ENCODE measurements at regions not wholly inside any gene's neighbourhood (a gene's known extent, or its start where the extent isn't known, plus 50 kb on each side); places are given as distances from the start of the nearest gene placed in this dataset.

GRCh38 chr11:86176165-86176884, 68.2 kb upstream of the EED start:
- Mint-ChIP-seq H3K4me1 (peaks cover 8 to 13% (median 10%) of the 10 kb centered on the region in 4 donors), H3K4me3 (peak overlapping the region in 2 of 4 donors; percentile 8 to 28), H3K27me3 (no peaks in the 10 kb centered on the region), H3K27ac (peak overlapping the region; percentile 8 to 88 (median 21)), H3K9me3 (peaks cover 0 to 1% (median 0%) of the 10 kb centered on the region in 7 donors), H3K36me3 (peaks cover 4% of the 10 kb centered on the region)
- H3K36me3 ChIP-seq (ENCODE audit: control insufficient read depth, insufficient read depth, low read length) = no peaks in the 10 kb centered on the region
- H3K27me3 ChIP-seq (ENCODE audit: control insufficient read depth, insufficient read depth, low read length) = no peaks in the 10 kb centered on the region
- ATAC-seq (ENCODE audit: low read depth in 2 of 2) (peak; percentile 94 to 95), DNase-seq (peak; percentile 25 to 92 (median 44))
- peak overlapping the region; percentile 60 for H3K27ac ChIP-seq (ENCODE audit: insufficient read depth, low read length, poor library complexity, severe bottlenecking)
- H3K4me3 ChIP-seq (ENCODE audit: low read depth, low read length) = no peak overlapping the region
- peaks cover 3% of the 10 kb centered on the region for H3K4me1 ChIP-seq (ENCODE audit: control insufficient read depth, insufficient read depth, low read length, poor library complexity, severe bottlenecking)
- H3K9me3 ChIP-seq (ENCODE audit: control insufficient read depth in 2 of 2, low read length in 2 of 2) = no peaks in the 10 kb centered on the region

- peaks cover 3% of the 10 kb centered on the region for H3K4me1 ChIP-seq (ENCODE audit: control insufficient read depth, insufficient read depth, low read length, poor library complexity, severe bottlenecking)
Observed at GRCh38 chr11:86175626-86176025, 68.9 kb upstream of the EED start.

GRCh38 chr11:86175191-86175590, 69.4 kb upstream of the EED start:
- H3K27ac ChIP-seq (ENCODE audit: insufficient read depth, low read length, poor library complexity, severe bottlenecking) = no peak overlapping the region
- Mint-ChIP-seq H3K36me3 (peaks cover 4% of the 10 kb centered on the region), H3K27ac (peak overlapping the region in 2 of 3 donors; percentile 9 to 54), H3K9me3 (peaks cover 0 to 1% (median 0%) of the 10 kb centered on the region in 7 donors), H3K4me3 (no peak overlapping the region), H3K4me1 (peaks cover 8 to 13% (median 10%) of the 10 kb centered on the region in 4 donors), H3K27me3 (no peaks in the 10 kb centered on the region)
- no peaks in the 10 kb centered on the region for H3K9me3 ChIP-seq (ENCODE audit: control insufficient read depth in 2 of 2, low read length in 2 of 2)
- ATAC-seq (ENCODE audit: low read depth in 2 of 2) = no peak
- DNase-seq = no peak
- no peaks in the 10 kb centered on the region for H3K27me3 ChIP-seq (ENCODE audit: control insufficient read depth, insufficient read depth, low read length)
- no peak overlapping the region for H3K4me3 ChIP-seq (ENCODE audit: low read depth, low read length)
- H3K4me1 ChIP-seq (ENCODE audit: control insufficient read depth, insufficient read depth, low read length, poor library complexity, severe bottlenecking) = peaks cover 3% of the 10 kb centered on the region
- no peaks in the 10 kb centered on the region for H3K36me3 ChIP-seq (ENCODE audit: control insufficient read depth, insufficient read depth, low read length)

More at GRCh38 chr11:86175626-86176025, 68.9 kb upstream of the EED start:
- peaks cover 0 to 1% (median 0%) of the 10 kb centered on the region in 7 donors for H3K9me3 Mint-ChIP-seq
- Histone ChIP-seq H3K27ac (ENCODE audit: insufficient read depth, low read length, poor library complexity, severe bottlenecking) (peak overlapping the region; percentile 60), H3K36me3 (ENCODE audit: control insufficient read depth, insufficient read depth, low read length) (no peaks in the 10 kb centered on the region), H3K27me3 (ENCODE audit: control insufficient read depth, insufficient read depth, low read length) (no peaks in the 10 kb centered on the region), H3K4me3 (ENCODE audit: low read depth, low read length) (no peak overlapping the region), H3K9me3 (ENCODE audit: control insufficient read depth in 2 of 2, low read length in 2 of 2) (no peaks in the 10 kb centered on the region)
- H3K36me3 Mint-ChIP-seq = peaks cover 4% of the 10 kb centered on the region
- no peak overlapping the region for H3K4me3 Mint-ChIP-seq
- DNase-seq (no peak), ATAC-seq (ENCODE audit: low read depth in 2 of 2) (no peak)
- peak overlapping the region in 1 of 3 donors; percentile 54 for H3K27ac Mint-ChIP-seq
- H3K4me1 Mint-ChIP-seq = peaks cover 8 to 13% (median 10%) of the 10 kb centered on the region in 4 donors
- no peaks in the 10 kb centered on the region for H3K27me3 Mint-ChIP-seq

GRCh38 chr11:86174101-86175046, 70.2 kb upstream of the EED start:
- Histone ChIP-seq H3K9me3 (ENCODE audit: control insufficient read depth in 2 of 2, low read length in 2 of 2) (no peaks in the 10 kb centered on the region), H3K4me1 (ENCODE audit: control insufficient read depth, insufficient read depth, low read length, poor library complexity, severe bottlenecking) (peaks cover 3% of the 10 kb centered on the region), H3K4me3 (ENCODE audit: low read depth, low read length) (no peak overlapping the region), H3K27ac (ENCODE audit: insufficient read depth, low read length, poor library complexity, severe bottlenecking) (no peak overlapping the region), H3K27me3 (ENCODE audit: control insufficient read depth, insufficient read depth, low read length) (no peaks in the 10 kb centered on the region), H3K36me3 (ENCODE audit: control insufficient read depth, insufficient read depth, low read length) (no peaks in the 10 kb centered on the region)
- no peak overlapping the region for H3K4me3 Mint-ChIP-seq
- peaks cover 8 to 13% (median 10%) of the 10 kb centered on the region in 4 donors for H3K4me1 Mint-ChIP-seq
- H3K9me3 Mint-ChIP-seq = peaks cover 0 to 1% (median 0%) of the 10 kb centered on the region in 7 donors
- ATAC-seq (ENCODE audit: low read depth in 2 of 2) (no peak), DNase-seq (peak in 1 of 3 donors; percentile 46)
- no peaks in the 10 kb centered on the region for H3K27me3 Mint-ChIP-seq
- H3K36me3 Mint-ChIP-seq = peaks cover 4% of the 10 kb centered on the region
- H3K27ac Mint-ChIP-seq = peak overlapping the region in 1 of 3 donors; percentile 9

- Mint-ChIP-seq H3K36me3 (peaks cover 4% of the 10 kb centered on the region), H3K4me1 (peaks cover 8 to 13% (median 10%) of the 10 kb centered on the region in 4 donors), H3K27ac (no peak overlapping the region), H3K9me3 (peaks cover 0 to 1% (median 0%) of the 10 kb centered on the region in 7 donors), H3K4me3 (no peak overlapping the region), H3K27me3 (no peaks in the 10 kb centered on the region)
- Histone ChIP-seq H3K27me3 (ENCODE audit: control insufficient read depth, insufficient read depth, low read length) (no peaks in the 10 kb centered on the region), H3K9me3 (ENCODE audit: control insufficient read depth in 2 of 2, low read length in 2 of 2) (no peaks in the 10 kb centered on the region), H3K4me1 (ENCODE audit: control insufficient read depth, insufficient read depth, low read length, poor library complexity, severe bottlenecking) (peaks cover 3% of the 10 kb centered on the region), H3K36me3 (ENCODE audit: control insufficient read depth, insufficient read depth, low read length) (no peaks in the 10 kb centered on the region), H3K4me3 (ENCODE audit: low read depth, low read length) (no peak overlapping the region), H3K27ac (ENCODE audit: insufficient read depth, low read length, poor library complexity, severe bottlenecking) (no peak overlapping the region)
- no peak for DNase-seq
- ATAC-seq (ENCODE audit: low read depth in 2 of 2) = no peak
Observed at GRCh38 chr11:86172894-86173293, 71.7 kb upstream of the EED start.

- Mint-ChIP-seq H3K9me3 (no peaks in the 10 kb centered on the region), H3K4me1 (peaks cover 7 to 9% (median 7%) of the 10 kb centered on the region in 4 donors), H3K4me3 (peak overlapping the region in 1 of 4 donors; percentile 34), H3K27ac (no peak overlapping the region), H3K27me3 (no peaks in the 10 kb centered on the region), H3K36me3 (peaks cover 4% of the 10 kb centered on the region)
- Histone ChIP-seq H3K27ac (ENCODE audit: insufficient read depth, low read length, poor library complexity, severe bottlenecking) (no peak overlapping the region), H3K27me3 (ENCODE audit: control insufficient read depth, insufficient read depth, low read length) (no peaks in the 10 kb centered on the region), H3K4me1 (ENCODE audit: control insufficient read depth, insufficient read depth, low read length, poor library complexity, severe bottlenecking) (peaks cover 2% of the 10 kb centered on the region), H3K9me3 (ENCODE audit: control insufficient read depth in 2 of 2, low read length in 2 of 2) (no peaks in the 10 kb centered on the region), H3K36me3 (ENCODE audit: control insufficient read depth, insufficient read depth, low read length) (no peaks in the 10 kb centered on the region), H3K4me3 (ENCODE audit: low read depth, low read length) (no peak overlapping the region)
- ATAC-seq (ENCODE audit: low read depth in 2 of 2) (no peak), DNase-seq (no peak)
Observed at GRCh38 chr11:86171627-86172026, 72.9 kb upstream of the EED start.

- no peaks in the 10 kb centered on the region for H3K36me3 ChIP-seq (ENCODE audit: control insufficient read depth, insufficient read depth, low read length)
- Mint-ChIP-seq H3K4me1 (peaks cover 0 to 11% (median 3%) of the 10 kb centered on the region in 4 donors), H3K27me3 (peaks cover 5% of the 10 kb centered on the region), H3K27ac (peak overlapping the region in 1 of 3 donors; percentile 33), H3K9me3 (no peaks in the 10 kb centered on the region), H3K36me3 (no peaks in the 10 kb centered on the region), H3K4me3 (no peak overlapping the region)
- no peaks in the 10 kb centered on the region for H3K4me1 ChIP-seq (ENCODE audit: control insufficient read depth, insufficient read depth, low read length, poor library complexity, severe bottlenecking)
- no peaks in the 10 kb centered on the region for H3K27me3 ChIP-seq (ENCODE audit: control insufficient read depth, insufficient read depth, low read length)
- H3K9me3 ChIP-seq (ENCODE audit: control insufficient read depth in 2 of 2, low read length in 2 of 2) = peaks cover 0 to 2% of the 10 kb centered on the region in 2 experiments
- H3K27ac ChIP-seq (ENCODE audit: insufficient read depth, low read length, poor library complexity, severe bottlenecking) = no peak overlapping the region
- no peak overlapping the region for H3K4me3 ChIP-seq (ENCODE audit: low read depth, low read length)
- no peak for ATAC-seq (ENCODE audit: low read depth in 2 of 2)
- no peak for DNase-seq
Observed at GRCh38 chr11:86167499-86168164, 76.9 kb upstream of the EED start.

Data from CD4-positive, CD25-positive, alpha-beta regulatory T cell (primary cell).